Activated CD8-positive, alpha-beta T cell treated with anti-CD3 and anti-CD28 coated beads, Interleukin-2, amount 10 ng/mL, durations not matched to agents 7 days and 5 days (primary cell): ENCODE measurements at regions not wholly inside any gene's neighbourhood (a gene's known extent, or its start where the extent isn't known, plus 50 kb on each side); places are given as distances from the start of the nearest gene placed in this dataset.
"Not testable (repeated sequence)": the region's sequence is repeated elsewhere in the genome, so short reads cannot be mapped to it uniquely, and the experiment has no call there.

Experiments used
- ATAC-seq: fragments of 150-1000 bp; cut with Tn5 transposase; one replicate; pipeline ENCODE4 v1.10.0; 2021; ENCODE audit warnings: moderate library complexity
- CTCF ChIA-PET: fragments of 350-600 bp; sonication (Branson Sonifier 250); formaldehyde crosslinking; loops from one replicate; lab custom pipeline; 2021; ENCODE audit warnings: antibody characterized with exemption; lab: Charles Lee
- POLR2A ChIA-PET: fragments of 350-600 bp; sonication (Branson Sonifier 250); formaldehyde crosslinking; loops from one replicate; lab custom pipeline; 2021; ENCODE audit warnings: antibody characterized with exemption; lab: Charles Lee
- DNase-seq: peaks from one replicate; pipeline ENCODE4 v3.0.0-alpha.2; 2020
- H3K27ac Mint-ChIP-seq: one replicate; pipeline ENCODE4 v1.8.0; 2021; ENCODE audit warnings: mild to moderate bottlenecking, mixed read lengths
- H3K27me3 Mint-ChIP-seq: one replicate; pipeline ENCODE4 v1.8.0; 2021; ENCODE audit warnings: low read depth, mixed read lengths
- H3K36me3 Mint-ChIP-seq: one replicate; pipeline ENCODE4 v1.8.0; 2021; ENCODE audit warnings: low read depth, mixed read lengths
- H3K4me1 Mint-ChIP-seq: one replicate; pipeline ENCODE4 v1.8.0; 2021; ENCODE audit warnings: low read depth, mixed read lengths
- H3K4me3 Mint-ChIP-seq: one replicate; pipeline ENCODE4 v1.8.0; 2021; ENCODE audit warnings: mild to moderate bottlenecking, mixed read lengths
- H3K9me3 Mint-ChIP-seq: one replicate; pipeline ENCODE4 v1.8.0; 2022; ENCODE audit warnings: mixed read lengths; ENCODE audit not compliant: insufficient read depth

DNA sequence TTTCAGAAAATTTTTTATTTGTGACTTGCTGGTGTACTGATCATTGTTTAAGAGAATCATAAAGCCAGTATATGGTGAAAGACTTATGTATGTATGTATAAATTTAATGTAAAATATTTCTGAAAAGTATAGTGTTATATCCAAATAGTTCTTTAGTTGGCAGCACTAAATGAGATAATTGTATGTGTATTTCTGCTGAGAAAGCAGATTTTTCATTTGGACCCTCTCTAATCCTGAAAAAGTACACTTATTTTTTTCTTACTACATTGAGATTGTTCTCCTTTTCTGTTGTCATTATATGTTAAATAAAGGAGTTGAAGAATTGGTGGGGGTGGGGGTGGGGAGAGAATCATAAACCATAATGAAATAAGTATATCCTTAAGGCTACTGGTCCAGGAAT lies 324.9 kb upstream of the SUCLG2 start:
- CTCF ChIA-PET: no interaction called here

DNA sequence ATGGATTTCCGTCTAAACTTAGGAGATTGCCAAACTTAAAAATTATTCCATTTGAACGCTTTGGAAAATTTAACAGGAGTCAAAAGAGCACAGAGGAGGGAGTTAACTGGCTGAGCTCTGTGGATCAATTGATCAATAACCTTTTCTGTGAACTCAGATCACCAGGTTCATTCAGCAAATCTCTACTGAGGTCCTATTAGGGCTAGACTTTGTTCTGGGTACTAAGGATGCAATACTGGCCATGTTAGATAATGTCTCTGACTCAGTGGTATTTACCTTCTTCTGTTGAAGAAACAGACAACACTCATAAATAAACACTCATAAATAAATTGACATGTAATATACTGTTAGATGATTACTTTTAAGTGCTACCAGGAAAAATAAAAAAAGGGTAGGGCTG lies 323.4 kb upstream of the SUCLG2 start:
- no peak for ATAC-seq
- H3K4me1 Mint-ChIP-seq: no peaks in the 10 kb centered on the region
- no peak for DNase-seq
- H3K27ac Mint-ChIP-seq: no peak overlapping the region
- no peak overlapping the region for H3K4me3 Mint-ChIP-seq
- CTCF ChIA-PET: no interaction called here
- H3K9me3 Mint-ChIP-seq: no peaks in the 10 kb centered on the region
- POLR2A ChIA-PET: no interaction called here
- no peaks in the 10 kb centered on the region for H3K36me3 Mint-ChIP-seq
- no peaks in the 10 kb centered on the region for H3K27me3 Mint-ChIP-seq

More for the DNA sequence above, 324.9 kb upstream of the SUCLG2 start:
- Mint-ChIP-seq H3K4me1 (no peaks in the 10 kb centered on the region), H3K36me3 (no peaks in the 10 kb centered on the region), H3K27me3 (no peaks in the 10 kb centered on the region), H3K27ac (no peak overlapping the region), H3K4me3 (no peak overlapping the region), H3K9me3 (no peaks in the 10 kb centered on the region)
- POLR2A ChIA-PET: no interaction called here
- ATAC-seq (no peak), DNase-seq (no peak)

DNA sequence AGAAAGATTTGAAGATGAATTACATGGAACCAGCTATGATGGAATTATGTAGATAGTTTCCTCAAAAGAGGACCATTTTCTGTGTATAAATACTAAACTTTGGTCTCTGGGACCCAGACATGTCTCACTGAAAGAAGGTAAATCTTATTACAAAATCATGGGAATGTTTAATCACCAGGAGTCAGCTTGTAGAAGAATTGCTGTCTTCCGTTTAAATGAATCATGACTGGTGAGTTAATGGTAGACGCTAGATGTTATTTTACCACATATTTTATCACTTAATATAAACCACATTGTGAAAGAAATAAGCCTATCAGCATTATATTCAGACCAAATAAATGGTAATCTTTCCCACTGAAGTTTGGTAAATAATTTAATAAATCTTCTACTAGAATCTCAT lies 322.3 kb upstream of the SUCLG2 start:
- ChIA-PET POLR2A (no interaction called here), CTCF (no interaction called here)
- DNase-seq: no peak
- no peak for ATAC-seq
- Mint-ChIP-seq H3K27ac (no peak overlapping the region), H3K27me3 (no peaks in the 10 kb centered on the region), H3K9me3 (no peaks in the 10 kb centered on the region), H3K4me1 (no peaks in the 10 kb centered on the region), H3K4me3 (no peak overlapping the region), H3K36me3 (no peaks in the 10 kb centered on the region)

- no peaks in the 10 kb centered on the region for H3K4me1 Mint-ChIP-seq
- ATAC-seq (no peak), DNase-seq (no peak)
- no peaks in the 10 kb centered on the region for H3K9me3 Mint-ChIP-seq
- no peak overlapping the region for H3K4me3 Mint-ChIP-seq
- ChIA-PET CTCF (no interaction called here), POLR2A (no interaction called here)
- H3K27ac Mint-ChIP-seq: no peak overlapping the region
- H3K27me3 Mint-ChIP-seq: no peaks in the 10 kb centered on the region
- H3K36me3 Mint-ChIP-seq: no peaks in the 10 kb centered on the region
These were observed 310.2 kb upstream of the SUCLG2 start for GRCh38 chr3:67964596-67964995.

DNA sequence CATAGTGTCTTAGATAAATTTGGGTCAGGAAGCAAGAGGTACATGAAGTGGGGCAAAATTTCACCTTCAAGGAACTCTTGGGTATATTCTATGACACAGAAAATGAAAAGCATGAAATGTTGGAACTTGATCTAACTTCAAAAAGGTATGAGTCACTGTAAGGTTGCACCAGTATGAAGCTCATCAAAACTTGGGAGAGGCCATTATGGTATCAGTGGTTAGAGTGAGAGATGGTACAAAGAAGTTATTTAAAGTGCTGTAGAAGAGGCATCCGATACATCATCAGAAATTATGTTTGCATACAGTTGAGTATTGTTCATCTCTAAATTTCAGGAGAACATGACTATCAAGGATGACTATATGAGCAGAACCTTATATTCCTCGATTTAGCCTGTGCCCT lies 302.9 kb upstream of the SUCLG2 start:
- no peaks in the 10 kb centered on the region for H3K36me3 Mint-ChIP-seq
- H3K27ac Mint-ChIP-seq: no peak overlapping the region
- H3K4me1 Mint-ChIP-seq: no peaks in the 10 kb centered on the region
- no peaks in the 10 kb centered on the region for H3K27me3 Mint-ChIP-seq
- CTCF ChIA-PET: no interaction called here
- POLR2A ChIA-PET: no interaction called here
- no peaks in the 10 kb centered on the region for H3K9me3 Mint-ChIP-seq
- no peak for DNase-seq
- no peak for ATAC-seq
- no peak overlapping the region for H3K4me3 Mint-ChIP-seq

- peak; percentile 80 for DNase-seq
- CTCF ChIA-PET: interaction anchor here (1.0 to 1.3 kb wide), 3 partner anchors 13 to 110 kb away, joined by 3 read pairs; no protein-coding TSS in a partner anchor
- H3K27me3 Mint-ChIP-seq: no peaks in the 10 kb centered on the region
- H3K36me3 Mint-ChIP-seq: no peaks in the 10 kb centered on the region
- H3K9me3 Mint-ChIP-seq: peaks cover 6% of the 10 kb centered on the region
- H3K27ac Mint-ChIP-seq: peak overlapping the region; percentile 75
- ATAC-seq: peak; percentile 88
- H3K4me1 Mint-ChIP-seq: peaks cover 12% of the 10 kb centered on the region
- POLR2A ChIA-PET: interaction anchor here (0.7 kb wide), 1 partner anchor 740 kb away, joined by 3 read pairs; no protein-coding TSS in a partner anchor
- peak overlapping the region; percentile 48 for H3K4me3 Mint-ChIP-seq
These were observed 293.5 kb upstream of the SUCLG2 start for GRCh38 chr3:67947808-67948508.

DNA sequence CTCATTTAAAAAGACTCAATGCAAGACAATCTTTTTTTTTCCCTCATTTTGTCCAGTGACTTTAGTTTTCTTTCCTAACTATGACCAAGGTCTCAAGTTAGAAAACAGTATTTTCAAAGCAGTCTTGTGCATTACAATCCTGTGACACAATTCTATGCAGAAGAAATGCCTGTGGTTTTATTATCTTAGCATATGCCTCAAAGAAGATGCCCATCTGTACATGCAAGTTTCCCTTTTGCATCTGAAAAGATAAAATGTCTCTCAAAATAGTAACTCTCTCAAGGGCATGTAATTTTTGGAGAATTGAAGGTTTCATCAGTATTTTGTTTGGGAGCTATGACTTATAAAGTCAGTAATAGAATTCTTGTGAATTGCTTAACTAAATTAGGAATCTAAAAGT lies 292.0 kb upstream of the SUCLG2 start:
- no peaks in the 10 kb centered on the region for H3K36me3 Mint-ChIP-seq
- CTCF ChIA-PET: no interaction called here
- POLR2A ChIA-PET: no interaction called here
- no peak overlapping the region for H3K27ac Mint-ChIP-seq
- H3K4me1 Mint-ChIP-seq: peaks cover 14% of the 10 kb centered on the region
- ATAC-seq (no peak), DNase-seq (no peak)
- H3K4me3 Mint-ChIP-seq: no peak overlapping the region
- H3K27me3 Mint-ChIP-seq: no peaks in the 10 kb centered on the region
- peaks cover 6% of the 10 kb centered on the region for H3K9me3 Mint-ChIP-seq

- peaks cover 6% of the 10 kb centered on the region for H3K9me3 Mint-ChIP-seq
- H3K27me3 Mint-ChIP-seq: no peaks in the 10 kb centered on the region
- no peak for ATAC-seq
- H3K36me3 Mint-ChIP-seq: no peaks in the 10 kb centered on the region
- CTCF ChIA-PET: no interaction called here
- POLR2A ChIA-PET: no interaction called here
- no peak overlapping the region for H3K4me3 Mint-ChIP-seq
- peaks cover 21% of the 10 kb centered on the region for H3K4me1 Mint-ChIP-seq
- H3K27ac Mint-ChIP-seq: no peak overlapping the region
- DNase-seq: no peak
These were observed 289.1 kb upstream of the SUCLG2 start for GRCh38 chr3:67943546-67943945.

- Mint-ChIP-seq H3K27ac (no peak overlapping the region), H3K4me3 (no peak overlapping the region), H3K9me3 (peaks cover 6% of the 10 kb centered on the region), H3K4me1 (peaks cover 10% of the 10 kb centered on the region), H3K27me3 (no peaks in the 10 kb centered on the region), H3K36me3 (no peaks in the 10 kb centered on the region)
- DNase-seq (no peak), ATAC-seq (no peak)
- ChIA-PET CTCF (no interaction called here), POLR2A (no interaction called here)
These were observed 287.1 kb upstream of the SUCLG2 start for GRCh38 chr3:67941433-67942030.

DNA sequence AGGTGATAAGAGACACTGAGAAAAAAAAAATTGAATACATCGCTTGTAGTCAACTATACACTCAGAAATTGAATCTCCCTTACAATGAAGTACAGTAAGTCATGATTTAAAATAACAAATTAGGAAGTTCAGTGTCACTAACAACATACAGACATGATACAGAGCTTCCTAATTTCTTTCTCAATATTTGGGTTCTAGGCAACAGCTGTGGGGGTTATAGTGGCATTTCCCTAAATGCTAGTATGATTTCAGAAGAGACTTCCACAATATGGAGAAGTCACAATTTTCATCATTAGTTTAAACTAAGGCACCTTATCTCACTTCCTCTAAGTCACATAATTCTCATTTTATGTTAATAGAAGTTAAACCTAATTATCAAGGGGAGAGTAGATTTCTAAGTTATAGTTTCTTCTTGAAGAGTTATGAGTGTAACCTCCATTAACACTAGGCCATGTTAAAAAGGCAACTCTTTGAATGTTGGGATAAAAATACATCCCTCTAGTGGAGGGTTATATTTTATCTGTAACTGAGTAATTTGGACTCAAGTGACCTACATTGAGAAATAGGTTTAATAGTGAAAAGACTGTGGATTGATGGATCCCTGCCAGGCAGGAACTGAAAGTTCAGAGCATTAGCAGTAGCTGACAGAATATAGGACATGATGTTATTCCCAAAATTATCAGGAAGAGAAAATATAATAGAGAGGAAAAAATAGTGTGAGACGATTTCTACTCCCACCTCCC lies 286.0 kb upstream of the SUCLG2 start:
- ATAC-seq (no peak), DNase-seq (no peak)
- Mint-ChIP-seq H3K4me1 (peaks cover 10% of the 10 kb centered on the region), H3K27me3 (no peaks in the 10 kb centered on the region), H3K27ac (no peak overlapping the region), H3K9me3 (peaks cover 4% of the 10 kb centered on the region), H3K4me3 (no peak overlapping the region), H3K36me3 (no peaks in the 10 kb centered on the region)
- CTCF ChIA-PET: no interaction called here
- POLR2A ChIA-PET: no interaction called here

DNA sequence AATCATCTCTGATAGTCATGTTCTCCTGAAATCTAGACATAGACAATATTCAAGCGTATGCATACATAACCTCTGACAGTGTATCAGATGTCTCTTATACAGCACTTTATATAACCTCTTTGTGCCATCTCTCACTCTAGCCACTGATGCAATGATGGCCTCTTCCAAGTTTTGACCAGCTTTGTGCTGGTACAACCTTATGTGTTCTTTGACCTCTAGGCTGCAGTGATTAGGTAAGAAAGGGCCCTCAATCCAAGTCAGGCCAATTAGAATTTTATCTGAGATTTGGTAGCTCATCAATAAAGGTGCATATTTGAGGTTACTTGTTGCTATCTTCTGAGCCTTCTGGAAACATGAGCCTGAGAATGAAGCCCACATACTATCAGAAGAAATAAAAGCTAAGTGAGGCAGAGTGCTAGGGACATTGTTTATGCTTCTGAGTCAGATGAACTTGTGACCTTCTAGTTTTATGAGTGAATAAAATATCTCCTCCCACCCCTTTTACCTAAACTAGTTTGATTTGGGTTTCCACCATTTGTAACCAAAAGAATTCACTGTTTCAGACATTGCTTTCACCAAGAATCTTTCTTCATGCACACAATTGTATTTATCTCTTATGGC lies 283.2 kb upstream of the SUCLG2 start:
- POLR2A ChIA-PET: no interaction called here
- no peaks in the 10 kb centered on the region for H3K27me3 Mint-ChIP-seq
- CTCF ChIA-PET: no interaction called here

DNA sequence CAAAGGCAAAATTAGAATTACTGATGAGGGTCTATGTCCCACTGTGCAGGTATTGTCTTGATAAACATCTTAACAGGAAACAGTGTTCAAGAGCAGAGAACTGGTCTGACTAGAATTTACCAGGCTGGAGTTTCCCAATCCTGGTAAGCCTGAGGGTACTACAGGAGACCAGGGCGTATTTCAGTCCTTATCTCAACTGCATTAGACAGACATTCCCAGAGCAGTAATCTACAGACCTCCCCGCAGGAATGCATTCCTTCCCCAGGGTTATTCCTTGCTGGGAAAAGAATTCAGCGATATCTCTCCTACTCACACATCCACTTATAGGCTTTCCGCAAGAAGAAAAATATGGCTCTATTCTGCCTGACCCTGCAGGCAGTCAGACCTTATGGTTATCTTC lies 276.0 kb upstream of the SUCLG2 start:
- peaks cover 20% of the 10 kb centered on the region for H3K9me3 Mint-ChIP-seq
- ATAC-seq, H3K36me3 Mint-ChIP-seq, H3K27ac Mint-ChIP-seq, H3K27me3 Mint-ChIP-seq, DNase-seq, POLR2A ChIA-PET, H3K4me1 Mint-ChIP-seq, CTCF ChIA-PET, H3K4me3 Mint-ChIP-seq: not testable (repeated sequence)

More for the DNA sequence above, 283.2 kb upstream of the SUCLG2 start:
- Mint-ChIP-seq H3K4me3 (no peak overlapping the region), H3K4me1 (peaks cover 10% of the 10 kb centered on the region), H3K36me3 (no peaks in the 10 kb centered on the region), H3K27ac (no peak overlapping the region), H3K9me3 (peaks cover 24% of the 10 kb centered on the region)
- DNase-seq (no peak), ATAC-seq (no peak)
